Ecto neural progenitor cell (in vitro differentiated cells): ENCODE measurements at regions not wholly inside any gene's neighbourhood (a gene's known extent, or its start where the extent isn't known, plus 50 kb on each side); places are given as distances from the start of the nearest gene placed in this dataset.

Experiments used
- DNase-seq: peaks from one replicate; pipeline ENCODE4 v3.0.0-alpha.2; 2018; ENCODE audit warnings: low spot score

DNA sequence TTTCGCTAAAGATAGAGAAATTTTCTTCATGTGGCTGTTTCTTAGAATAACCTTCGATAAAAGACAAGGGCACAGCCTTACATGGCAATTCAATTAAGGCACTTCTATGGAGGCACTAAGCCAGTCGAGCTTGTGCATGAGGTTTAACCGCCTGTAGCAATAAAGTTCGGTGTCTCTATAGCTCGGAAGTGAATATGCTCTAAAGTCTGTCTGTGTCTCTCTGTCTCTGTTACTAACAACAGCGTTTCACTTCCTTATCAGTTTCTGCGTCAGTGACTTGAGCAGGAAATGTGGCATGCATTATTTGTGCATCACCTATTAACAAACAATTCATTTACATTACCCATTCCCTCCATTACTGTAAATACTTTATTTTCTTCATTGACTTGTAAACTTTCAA, 365.1 kb upstream of the NETO1 start:
- no peak for DNase-seq

DNA sequence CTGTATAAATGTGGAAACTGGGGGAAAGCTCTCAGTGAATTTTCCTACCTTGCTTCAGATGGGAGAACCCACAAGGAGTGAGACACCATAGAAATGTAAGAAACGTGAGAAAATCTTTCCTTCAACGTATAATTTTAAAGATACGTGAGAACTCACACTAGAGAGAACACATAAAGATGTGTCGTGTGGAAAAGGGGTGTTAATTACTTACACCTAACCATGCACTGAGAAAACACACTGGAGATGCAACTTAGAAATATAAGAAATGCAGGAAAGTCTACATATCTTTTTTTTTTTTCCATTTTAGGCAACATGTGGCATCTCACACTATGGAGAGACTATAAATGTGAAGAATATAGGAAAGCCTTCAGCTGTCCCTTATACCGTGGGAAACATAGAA, 352.9 kb upstream of the NETO1 start:
- no peak for DNase-seq

DNA sequence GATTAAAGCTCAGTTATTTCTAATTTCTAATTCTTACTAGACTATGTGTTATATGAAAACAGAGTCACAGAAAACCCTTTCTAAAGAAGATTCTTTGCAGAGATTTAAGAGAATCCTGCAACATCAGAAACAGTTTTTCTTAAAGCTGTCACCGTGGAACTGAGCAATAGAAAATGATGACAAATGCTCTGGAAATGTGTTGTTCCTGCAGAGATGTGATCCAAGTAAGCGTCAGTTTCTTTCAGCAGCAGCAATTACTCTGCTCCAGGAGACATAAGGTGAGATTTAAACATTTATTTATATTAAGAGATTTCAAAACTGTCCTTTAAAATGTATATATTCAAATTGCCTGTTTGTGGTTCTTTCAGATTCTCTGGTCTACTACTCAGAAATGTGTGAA, 350.5 kb upstream of the NETO1 start:
- no peak for DNase-seq

DNA sequence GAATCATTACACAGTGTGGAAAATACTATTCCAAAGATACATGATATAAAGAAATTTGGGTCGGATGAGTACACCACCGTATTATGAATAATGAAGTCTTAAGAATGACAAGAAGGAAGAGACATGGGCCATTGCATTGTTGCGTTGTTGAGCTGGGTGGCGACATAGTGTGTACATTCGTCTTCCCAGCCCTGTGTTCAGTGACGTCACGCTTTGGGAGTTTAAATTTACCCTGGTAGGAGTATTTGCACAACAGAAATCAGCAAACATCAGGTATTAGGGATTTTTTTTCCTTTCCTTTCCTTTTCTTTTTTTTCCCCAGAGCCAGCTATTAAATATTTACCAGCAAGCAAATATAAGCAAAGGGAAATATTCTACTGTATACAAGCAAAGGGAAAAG, 347.2 kb upstream of the NETO1 start:
- DNase-seq = no peak

DNA sequence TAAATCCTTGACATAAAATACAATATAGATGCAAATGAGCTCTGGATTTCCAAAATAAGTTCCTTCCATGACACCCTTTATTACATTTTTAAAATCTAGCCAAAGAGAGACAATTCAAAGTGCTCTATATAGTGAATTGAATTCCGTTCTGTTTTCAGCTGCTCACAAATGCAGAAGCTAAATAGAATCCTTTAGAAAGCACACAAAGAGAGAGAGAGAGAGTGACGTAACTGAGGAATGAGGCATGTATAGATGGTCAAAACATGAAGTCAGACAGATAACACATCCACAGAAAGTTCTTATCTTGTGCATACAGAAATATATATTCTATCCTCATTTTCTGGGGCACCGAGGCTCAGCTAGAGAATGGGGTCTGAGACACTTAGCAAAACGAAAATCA, 344.7 kb upstream of the NETO1 start:
- DNase-seq = no peak

DNA sequence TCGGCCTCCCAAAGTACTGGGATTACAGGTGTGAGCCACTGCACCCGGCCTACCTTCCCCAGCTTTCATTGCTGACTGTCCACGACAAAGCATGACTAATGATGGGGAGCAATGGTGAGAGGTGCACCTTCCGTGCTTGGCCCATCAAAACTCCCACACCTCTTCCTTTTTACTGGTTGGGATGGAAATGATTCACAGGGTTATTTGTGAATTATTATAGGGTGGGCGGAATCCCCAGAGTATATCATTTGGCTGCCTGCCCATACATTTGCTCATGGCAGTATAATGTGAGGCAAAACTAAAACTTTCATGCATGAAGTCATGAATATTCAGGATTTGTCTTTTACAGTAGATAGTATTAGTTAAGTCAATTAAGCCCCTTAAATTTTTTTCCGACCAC, 334.2 kb upstream of the NETO1 start:
- no peak for DNase-seq

DNA sequence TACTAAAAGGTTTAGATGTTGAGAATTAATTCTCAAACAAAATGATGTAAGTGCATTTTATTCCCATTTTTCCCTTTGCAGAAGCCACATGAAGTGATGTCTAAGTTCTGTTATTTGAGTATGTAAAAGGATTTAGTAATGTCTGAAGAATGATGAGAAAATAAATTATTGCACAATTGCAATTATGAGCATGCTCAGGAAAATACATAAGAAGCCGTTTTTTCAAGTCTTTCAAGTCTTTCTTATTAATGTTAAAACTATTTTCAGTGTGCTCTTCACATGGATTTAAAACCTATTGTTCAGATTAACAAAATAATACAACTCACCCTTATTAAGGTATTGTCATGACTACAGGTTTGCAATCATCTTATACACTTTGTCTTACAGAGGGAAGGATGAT, 331.4 kb upstream of the NETO1 start:
- no peak for DNase-seq

DNA sequence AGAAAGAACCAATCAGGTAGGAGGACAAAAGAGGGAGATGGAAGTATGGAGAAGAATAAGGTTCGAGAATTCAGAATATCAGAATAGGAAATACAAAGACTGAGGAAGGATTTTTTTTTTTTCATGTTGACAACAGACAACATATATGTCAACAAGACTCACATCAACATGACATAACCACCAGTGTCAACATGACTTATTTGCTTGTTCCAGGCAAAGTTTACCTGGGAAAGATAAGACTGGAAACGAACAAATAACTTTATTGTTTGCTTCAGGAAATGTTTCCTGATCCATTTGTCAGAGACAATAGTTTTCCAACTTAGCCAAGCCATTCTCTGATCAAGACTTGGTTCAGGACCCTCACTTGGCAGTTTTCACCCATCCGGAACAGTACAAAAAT, 321.9 kb upstream of the NETO1 start:
- no peak for DNase-seq

DNA sequence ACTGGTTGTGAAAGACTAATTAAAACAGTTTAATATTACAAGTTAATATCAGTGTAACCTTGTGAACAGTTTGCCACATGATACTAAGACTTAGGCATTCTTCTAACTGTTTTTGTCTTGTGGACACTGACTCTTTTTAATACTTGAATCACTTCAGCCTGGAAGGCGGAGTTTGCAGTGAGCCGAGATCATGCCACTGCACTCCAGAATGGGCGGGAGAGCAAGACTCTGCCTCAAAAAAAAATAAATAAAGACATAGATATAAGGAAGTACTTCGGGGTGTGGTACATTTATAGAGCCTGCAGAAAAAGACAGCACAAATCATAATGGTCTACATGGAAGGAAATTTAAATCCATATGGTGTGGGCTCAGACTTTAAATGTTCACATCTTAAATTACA, 300.4 kb upstream of the NETO1 start:
- no peak for DNase-seq

DNA sequence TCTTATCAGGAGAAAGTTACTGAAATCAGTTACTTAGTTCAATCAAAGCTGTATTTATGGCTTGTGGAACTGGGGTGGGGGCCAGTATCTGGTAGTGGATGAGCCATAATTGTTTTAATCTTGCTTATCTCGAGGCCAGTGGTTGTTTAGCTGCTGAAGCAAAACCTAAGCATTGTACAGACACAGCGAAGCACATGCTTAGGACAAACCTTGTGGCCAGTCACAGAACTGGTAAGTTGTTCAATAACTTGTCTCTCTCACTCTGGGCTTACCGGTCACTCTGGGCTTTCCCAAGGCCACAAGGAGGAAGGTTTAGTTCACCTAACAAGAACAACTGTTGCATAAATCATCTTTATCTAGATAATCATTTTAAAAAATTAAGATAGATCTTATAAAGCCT, 296.6 kb upstream of the NETO1 start:
- DNase-seq = no peak

DNA sequence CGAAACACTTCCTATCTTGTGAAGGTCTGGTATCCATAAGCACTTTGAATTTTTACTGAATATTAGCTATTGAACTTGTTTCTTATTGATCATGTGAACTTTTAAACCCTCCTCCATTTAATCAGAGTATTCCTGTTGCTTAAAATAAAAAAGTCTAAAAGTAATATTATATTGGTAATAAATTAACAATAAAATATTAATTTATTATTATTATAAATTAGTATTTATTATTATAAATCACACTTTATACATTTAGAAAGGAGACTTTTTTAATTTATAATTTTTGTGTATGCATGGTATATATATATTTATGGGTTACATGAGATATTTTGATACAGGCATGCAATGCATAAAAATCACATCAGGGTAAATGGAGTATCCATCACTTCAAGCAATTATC, 295.4 kb upstream of the NETO1 start:
- no peak for DNase-seq

DNA sequence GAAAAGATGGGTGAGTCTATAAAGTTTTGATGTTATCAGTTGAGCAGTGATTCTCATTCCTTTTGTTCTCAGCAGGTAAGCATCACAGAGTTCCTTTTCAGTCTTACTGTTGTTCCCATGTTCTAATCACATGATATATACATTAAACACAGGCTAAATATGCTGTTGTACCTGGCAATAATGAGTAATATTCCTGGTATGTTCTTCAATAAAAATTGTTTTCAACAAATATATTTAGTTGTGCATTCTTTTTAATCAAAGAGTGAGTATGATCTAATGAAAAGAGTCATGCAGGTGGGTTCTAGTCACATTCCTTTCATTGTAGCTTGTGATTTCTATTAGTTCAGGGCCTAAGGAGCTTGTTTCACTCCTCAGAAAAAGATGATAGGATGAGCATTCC, 288.3 kb upstream of the NETO1 start:
- DNase-seq = no peak

DNA sequence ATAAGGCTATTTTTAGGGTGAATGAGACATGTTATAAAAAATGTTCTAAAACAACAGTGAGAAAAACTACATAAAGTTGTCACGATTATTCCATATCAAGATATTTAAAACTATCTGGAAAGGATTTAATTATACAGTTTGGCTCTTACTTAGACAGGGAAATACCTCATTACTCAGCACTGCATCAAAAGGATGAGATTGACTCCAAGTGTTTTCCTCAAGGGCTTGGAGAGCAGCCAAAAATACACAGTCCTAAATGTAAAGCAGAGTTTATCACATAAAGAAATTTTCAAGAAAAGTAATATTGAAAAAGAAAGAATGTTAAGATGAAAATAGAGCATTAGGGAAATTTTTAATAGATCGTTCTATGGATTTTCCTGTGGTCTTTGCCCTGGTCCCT, 285.5 kb upstream of the NETO1 start:
- no peak for DNase-seq

DNA sequence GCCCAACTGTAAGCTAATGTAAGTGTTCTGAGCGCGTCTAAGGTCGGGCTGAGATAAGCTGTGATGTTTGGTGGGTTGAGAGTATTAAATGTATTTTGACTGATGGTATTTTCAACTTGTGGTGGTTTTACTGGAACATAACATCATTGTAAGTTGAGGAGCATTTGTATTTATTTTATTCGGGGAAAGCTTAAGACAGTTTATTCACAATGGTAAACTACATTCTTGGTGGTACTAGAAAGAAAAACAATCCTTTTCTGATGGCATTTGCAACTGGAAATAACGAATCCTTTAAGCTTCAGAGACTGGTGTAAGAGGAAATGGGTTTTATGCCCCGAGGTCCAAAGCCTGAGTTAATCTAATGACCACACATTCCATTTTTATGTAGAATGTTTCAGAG, 283.3 kb upstream of the NETO1 start:
- no peak for DNase-seq

DNA sequence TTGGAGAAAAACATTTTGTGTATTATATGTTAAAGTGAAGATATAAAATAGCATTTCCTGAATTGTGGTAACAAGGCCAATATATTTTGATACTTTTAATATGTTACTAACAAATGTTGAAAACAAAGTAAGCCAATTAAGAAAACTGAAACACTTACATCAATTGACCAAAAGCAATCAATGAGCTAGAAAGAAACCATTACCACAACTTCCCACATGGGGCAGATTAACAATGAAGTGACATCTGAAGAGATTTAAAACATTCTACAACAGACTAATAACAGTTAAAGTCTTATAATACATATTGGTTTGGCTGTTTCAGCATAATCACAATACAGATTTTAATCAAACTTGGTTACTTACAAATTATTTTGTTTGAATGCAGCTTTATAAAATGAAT, 282.4 kb upstream of the NETO1 start:
- DNase-seq = no peak

DNA sequence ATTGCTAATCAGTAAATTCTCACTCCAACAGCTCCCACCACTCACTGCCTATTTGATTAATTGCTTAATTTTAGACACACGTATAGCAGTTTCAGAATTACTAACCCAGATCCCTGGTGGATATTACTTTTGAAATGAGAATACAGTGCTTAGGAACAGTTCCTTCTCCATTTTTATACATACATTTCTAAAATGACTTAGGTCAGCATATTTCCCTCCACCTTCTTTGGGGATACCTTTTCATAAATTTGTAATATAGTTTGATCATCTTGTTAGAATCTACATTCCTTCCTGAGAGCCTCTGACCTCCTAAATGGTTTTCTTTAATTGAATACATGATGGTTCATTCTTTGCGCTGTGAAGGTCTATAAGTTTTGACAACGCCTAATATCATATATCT, 279.8 kb upstream of the NETO1 start:
- no peak for DNase-seq

DNA sequence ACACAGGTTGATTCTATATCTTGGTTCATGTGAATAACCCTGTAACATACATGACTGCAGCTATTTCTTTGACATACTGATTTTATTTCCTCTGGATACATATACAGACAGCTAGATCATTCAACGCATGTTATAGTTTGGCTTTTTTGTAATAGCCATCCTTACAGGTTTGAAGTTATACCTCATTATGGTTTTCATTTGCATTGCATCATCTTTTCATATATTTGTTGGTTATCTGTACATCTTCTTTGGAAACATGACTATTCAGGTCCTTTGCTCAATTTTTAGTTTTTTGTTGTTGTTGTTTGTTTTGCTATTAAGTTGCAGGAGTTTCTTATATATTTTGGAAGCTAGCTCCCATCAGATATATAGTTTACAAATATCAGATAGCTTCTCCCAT, 276.2 kb upstream of the NETO1 start:
- no peak for DNase-seq

DNA sequence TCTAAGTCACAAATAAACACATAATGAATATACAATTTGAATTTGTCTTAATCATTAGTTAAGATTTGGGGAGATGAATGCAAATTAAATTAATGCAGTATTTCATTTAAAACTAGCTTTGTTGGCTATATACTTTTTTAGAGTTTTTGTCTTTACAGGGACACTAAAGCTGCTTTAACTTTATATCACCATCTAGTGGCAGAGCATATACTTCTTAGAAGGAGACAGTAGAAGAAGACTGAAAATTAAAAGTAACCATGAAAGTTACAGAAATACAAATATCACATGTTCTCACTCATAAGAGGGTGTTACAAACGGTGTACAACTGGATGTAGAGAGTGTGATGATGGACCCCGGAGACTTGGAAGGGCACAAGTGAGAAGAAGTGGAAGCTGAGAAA, 268.3 kb upstream of the NETO1 start:
- no peak for DNase-seq

DNA sequence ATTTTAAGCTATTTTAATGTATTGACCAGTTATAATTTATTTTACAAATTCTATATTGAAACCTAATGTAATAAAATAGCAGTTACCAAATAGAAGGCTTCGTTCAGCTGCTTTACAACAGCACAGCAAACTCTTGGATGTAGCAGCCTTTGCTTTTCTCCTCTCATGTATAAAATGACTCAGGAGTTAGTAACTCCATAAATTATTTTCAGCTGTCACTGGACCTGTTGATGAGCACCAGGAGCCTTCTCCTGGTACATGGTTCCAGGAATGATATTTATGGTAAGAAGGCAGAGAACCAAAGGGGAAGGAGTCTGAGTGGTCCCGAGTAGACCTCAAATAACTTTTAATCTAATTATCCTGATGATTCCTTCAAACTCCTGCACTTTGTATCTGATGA, 256.4 kb upstream of the NETO1 start:
- DNase-seq = no peak

DNA sequence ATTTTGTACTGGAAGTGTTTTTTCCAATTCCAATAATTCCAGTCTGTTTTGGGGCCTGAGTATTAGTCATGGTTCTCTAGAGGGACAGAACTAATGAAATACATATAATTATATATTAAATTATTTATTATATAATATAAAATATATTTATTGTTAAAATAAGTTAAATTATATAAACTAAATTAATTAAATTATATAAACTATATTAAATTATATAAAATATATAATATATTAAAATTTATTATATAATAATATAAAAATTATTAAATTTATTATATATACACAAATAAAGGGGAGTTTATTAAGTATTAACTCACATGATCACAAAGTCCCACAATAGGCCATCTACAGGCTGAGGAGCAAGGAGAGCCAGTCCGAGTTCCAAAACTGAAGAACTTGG, 253.4 kb upstream of the NETO1 start:
- no peak for DNase-seq

DNA sequence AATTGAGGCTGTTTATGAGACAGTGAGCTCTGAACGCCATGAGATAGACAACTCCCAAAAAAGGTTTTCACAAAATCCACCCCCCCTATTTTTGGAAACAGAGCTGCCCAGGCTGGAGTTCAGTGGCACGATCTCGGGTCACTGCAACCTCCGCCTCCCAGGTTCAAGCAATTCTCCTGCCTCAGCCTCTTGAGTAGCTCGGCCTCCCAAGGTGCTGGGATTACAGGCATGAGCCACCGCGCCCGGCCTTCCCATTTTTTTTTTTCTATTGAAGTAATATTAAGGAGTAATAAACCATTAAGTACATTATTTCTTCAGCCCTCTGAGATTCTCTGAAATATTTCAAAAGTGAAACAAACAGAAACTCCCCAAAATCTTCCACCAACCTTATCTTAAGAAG, 252.8 kb upstream of the NETO1 start:
- DNase-seq = no peak

DNA sequence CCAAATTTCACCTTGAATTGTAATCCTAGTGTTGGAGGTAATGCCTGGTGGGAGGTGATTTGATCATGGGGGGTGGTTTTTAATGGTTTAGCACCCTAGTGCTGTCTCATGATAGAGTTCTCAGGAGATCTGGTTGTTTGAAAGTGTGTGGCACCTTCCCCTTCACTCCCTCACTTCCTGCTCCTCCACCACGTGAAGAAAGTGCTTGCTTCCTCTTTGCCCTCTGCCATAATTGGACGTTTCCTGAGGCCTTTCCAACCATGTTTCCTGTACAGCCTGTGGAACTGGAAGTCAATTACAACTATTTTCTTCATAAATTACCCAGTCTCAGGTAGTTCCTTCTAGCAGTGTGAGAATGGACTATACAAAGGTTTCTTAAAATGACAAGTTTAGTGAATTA, 251.8 kb upstream of the NETO1 start:
- DNase-seq = no peak

DNA sequence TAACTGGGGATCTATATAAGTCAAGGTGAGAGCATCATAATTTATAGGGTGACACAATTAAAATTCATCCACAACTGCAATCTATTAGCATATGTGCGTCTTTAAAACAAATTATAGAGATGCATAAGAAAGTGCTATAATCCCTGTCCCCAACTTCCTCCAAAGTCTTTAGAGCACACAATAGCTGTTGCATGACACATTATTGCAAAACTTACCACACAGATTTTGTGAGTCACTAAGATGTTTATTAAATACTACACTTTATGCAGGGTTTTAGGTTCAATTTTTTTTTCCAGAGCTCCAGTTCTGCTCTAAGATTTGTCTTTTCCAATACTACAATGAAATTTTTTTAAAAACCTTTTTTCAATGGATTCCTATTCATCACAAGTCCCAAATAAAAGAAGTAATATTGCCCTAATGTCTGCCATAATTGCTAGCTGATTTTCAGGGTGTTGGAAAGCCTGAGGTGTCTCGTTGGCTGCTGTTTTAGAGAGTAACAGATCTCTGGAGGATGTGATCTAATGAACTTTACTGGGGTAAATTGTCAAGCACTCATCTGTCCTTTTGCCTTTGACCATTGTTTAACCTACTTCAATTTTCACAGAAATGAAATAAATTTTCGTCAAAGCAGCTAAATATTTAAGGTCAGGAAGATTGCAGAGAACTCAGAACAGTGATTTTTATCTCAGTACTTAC, 250.5 kb upstream of the NETO1 start:
- DNase-seq = no peak

DNA sequence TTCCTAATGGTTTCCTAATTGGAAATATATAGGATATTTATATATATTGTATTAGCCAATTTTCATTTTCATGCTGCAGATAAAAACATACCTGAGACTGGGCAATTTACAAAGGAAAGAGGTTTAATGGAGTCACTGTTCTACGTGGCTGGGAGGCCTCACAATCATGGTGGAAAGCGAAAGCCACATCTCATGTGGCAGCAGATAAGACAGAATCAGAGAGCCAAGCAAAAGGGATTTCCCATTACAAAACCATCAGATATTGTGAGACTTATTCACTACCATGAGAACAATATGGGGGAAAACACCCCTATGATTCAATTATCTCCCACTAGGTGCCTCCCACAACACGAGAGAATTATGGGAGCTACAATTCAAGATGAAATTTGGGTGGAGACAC, 242.5 kb upstream of the NETO1 start:
- DNase-seq = no peak

DNA sequence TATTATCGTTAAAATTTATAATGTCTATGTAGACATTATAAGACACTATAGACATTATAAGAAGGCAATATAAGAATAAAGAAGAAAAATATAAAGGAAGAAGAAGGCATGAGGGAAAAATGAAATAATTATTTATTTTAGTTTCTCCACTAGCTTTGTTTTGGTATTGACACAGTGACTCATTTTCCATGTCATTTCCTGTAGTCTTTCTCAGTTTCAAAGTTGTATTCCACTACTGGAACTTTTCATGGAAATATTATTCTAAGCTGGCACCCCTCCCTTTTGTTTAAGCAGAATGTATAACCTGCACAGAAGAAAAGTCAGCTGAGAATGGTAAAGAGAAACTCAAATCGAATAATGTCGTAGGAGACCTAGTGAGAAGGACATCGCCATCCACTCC, 234.2 kb upstream of the NETO1 start:
- no peak for DNase-seq
